22Rv1 (cell line): ENCODE measurements at regions not wholly inside any gene's neighbourhood (a gene's known extent, or its start where the extent isn't known, plus 50 kb on each side); places are given as distances from the start of the nearest gene placed in this dataset.

Experiments used
- ZFX ChIP-seq: fragments of 450-650 bp; IDR thresholded peaks from 2 replicates; pipeline ENCODE4 v1.6.1; 2017; ENCODE audit warnings: antibody characterized with exemption, borderline replicate concordance
- TF ChIP-seq, protein P1 (sequence below): fragments of 450-650 bp; IDR thresholded peaks from 2 replicates; pipeline ENCODE4 v1.5.1; 2017; ENCODE audit warnings: mild to moderate bottlenecking

DNA sequence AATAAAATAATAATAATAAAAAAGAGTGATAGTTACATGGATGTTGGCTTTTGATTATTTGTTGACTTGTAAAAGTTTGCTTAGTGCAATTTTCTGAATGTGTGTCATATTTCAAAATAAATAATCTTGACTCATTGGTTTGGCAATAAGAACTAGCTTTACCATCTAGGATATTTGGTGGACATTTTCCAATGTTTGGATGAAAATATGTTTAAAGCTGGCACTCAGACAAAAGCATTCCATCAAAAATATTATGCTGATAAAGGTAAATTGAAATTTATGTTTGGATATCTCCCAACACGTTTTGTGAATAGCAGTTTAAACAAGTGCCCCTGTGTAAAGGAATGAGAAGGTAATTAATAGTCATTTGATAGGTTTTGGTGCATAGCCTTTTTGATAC is 62.5 kb upstream of the KCNMA1 start:
- TF ChIP-seq, protein P1, sequence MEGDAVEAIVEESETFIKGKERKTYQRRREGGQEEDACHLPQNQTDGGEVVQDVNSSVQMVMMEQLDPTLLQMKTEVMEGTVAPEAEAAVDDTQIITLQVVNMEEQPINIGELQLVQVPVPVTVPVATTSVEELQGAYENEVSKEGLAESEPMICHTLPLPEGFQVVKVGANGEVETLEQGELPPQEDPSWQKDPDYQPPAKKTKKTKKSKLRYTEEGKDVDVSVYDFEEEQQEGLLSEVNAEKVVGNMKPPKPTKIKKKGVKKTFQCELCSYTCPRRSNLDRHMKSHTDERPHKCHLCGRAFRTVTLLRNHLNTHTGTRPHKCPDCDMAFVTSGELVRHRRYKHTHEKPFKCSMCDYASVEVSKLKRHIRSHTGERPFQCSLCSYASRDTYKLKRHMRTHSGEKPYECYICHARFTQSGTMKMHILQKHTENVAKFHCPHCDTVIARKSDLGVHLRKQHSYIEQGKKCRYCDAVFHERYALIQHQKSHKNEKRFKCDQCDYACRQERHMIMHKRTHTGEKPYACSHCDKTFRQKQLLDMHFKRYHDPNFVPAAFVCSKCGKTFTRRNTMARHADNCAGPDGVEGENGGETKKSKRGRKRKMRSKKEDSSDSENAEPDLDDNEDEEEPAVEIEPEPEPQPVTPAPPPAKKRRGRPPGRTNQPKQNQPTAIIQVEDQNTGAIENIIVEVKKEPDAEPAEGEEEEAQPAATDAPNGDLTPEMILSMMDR, result no peak
- TF ChIP-seq ZFX, result no peak
